Mucosa of descending colon (tissue), 3 donors: ENCODE measurements at regions not wholly inside any gene's neighbourhood (a gene's known extent, or its start where the extent isn't known, plus 50 kb on each side); places are given as distances from the start of the nearest gene placed in this dataset.

Experiments
- ATAC-seq: fragments of 200-7000 bp; cut with Tn5 transposase; one replicate; pipeline ENCODE4 v1.9.1; 2020; ENCODE audit warnings: mild to moderate bottlenecking, moderate library complexity
- DNase-seq, 3 donors: peaks; one replicate each; pipeline ENCODE4 v3.0.0-alpha.2; 2020
- H3K36me3 ChIP-seq: fragments of 200-600 bp; one replicate; pipeline ENCODE4 v1.8.0; 2021; ENCODE audit warnings: low read depth, mild to moderate bottlenecking
- H3K4me1 ChIP-seq: fragments of 200-600 bp; one replicate; pipeline ENCODE4 v1.8.0; 2021; ENCODE audit warnings: low read depth, mild to moderate bottlenecking
- H3K4me3 ChIP-seq: fragments of 200-600 bp; one replicate; pipeline ENCODE4 v1.8.0; 2021; ENCODE audit warnings: mild to moderate bottlenecking
- H3K9me3 ChIP-seq: fragments of 200-600 bp; one replicate; pipeline ENCODE4 v1.8.0; 2021; ENCODE audit warnings: mild to moderate bottlenecking
- CTCF ChIP-seq: fragments of 200-600 bp; IDR thresholded peaks from one replicate; pipeline ENCODE4 v1.8.0; 2022; ENCODE audit warnings: antibody characterized with exemption, mild to moderate bottlenecking
- intact Hi-C, 2 donors: fragments of 100-400 bp; cut with DNase I in 1 of 2; cut with micrococcal nuclease in 1 of 2; formaldehyde crosslinking; loops; one replicate each; pipeline versions ENCODE4 v1.11.0 to v1.11.1; 2022; cut with DNase I, micrococcal nuclease
- donor health status: DM: no; HTN: no; CAD: no; lungs with moderate emphysema.
- donor health status: DM: no; HTN: no; CAD: no.
- donor health status: DM: no; HTN: yes; CAD: no.

DNA sequence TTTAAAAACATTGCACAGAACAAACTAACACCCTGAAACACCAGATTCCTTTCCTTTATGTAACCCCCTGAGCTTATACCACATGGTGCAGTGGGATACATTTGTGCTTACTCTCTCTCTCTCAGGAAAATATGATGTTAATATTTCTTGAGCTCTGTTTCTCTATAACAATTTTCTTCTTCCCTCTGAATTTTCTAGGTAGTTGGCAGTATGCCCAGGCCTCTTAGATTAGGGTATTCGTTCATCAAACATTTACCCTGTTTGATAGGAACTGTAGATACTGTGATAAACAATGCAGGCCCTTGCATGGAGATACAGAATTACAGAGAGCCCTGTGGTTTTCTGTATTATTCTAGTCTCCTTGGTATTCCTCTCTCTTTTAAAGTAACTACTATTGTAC is 567.8 kb downstream of the IPMK start:
- no peak for ATAC-seq
- peak in 1 of 3 donors; percentile 2 for DNase-seq

DNA sequence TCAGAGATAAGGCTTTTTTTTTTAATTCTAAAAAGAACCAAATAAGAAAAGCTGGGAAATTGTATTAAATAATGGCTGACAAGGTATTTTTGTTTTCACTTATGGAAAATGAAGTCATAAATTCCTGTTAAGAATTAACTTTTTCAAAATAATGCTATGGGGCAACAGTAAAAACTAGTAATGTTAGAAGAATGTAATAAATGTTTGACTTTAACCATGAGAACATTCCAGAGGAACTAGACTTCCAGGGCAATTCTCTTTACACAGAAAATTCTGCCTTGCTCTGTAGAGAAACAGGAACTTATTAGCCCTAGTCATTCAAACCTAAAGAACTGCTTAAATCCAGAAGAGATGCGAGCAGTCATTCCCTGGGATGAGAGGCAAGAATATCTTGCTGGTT is 571.1 kb downstream of the IPMK start:
- DNase-seq = no peak
- ATAC-seq = no peak
- no peak for TF ChIP-seq CTCF
- Histone ChIP-seq H3K4me1 (no peaks in the 10 kb centered on the region), H3K9me3 (no peaks in the 10 kb centered on the region), H3K36me3 (no peaks in the 10 kb centered on the region), H3K4me3 (no peak overlapping the region)
- intact Hi-C loops = no loop called here

More for the DNA sequence above, 567.8 kb downstream of the IPMK start:
- Histone ChIP-seq H3K4me1 (no peaks in the 10 kb centered on the region), H3K4me3 (no peak overlapping the region), H3K9me3 (no peaks in the 10 kb centered on the region), H3K36me3 (no peaks in the 10 kb centered on the region)
- no peak for TF ChIP-seq CTCF
- intact Hi-C loops = no loop called here

- ATAC-seq (no peak), DNase-seq (no peak)
- H3K9me3 ChIP-seq = no peaks in the 10 kb centered on the region
- no peaks in the 10 kb centered on the region for H3K4me1 ChIP-seq
- H3K36me3 ChIP-seq = no peaks in the 10 kb centered on the region
- H3K4me3 ChIP-seq = no peak overlapping the region
- TF ChIP-seq CTCF = no peak
- intact Hi-C loops = no loop called here
Measured at GRCh38 chr10:57694956-57695608, 572.6 kb downstream of the IPMK start.

- H3K36me3 ChIP-seq = no peaks in the 10 kb centered on the region
- intact Hi-C loops = no loop called here
- no peak for DNase-seq
- no peaks in the 10 kb centered on the region for H3K4me1 ChIP-seq
- no peak for TF ChIP-seq CTCF
- ATAC-seq = no peak
- H3K4me3 ChIP-seq = no peak overlapping the region
- H3K9me3 ChIP-seq = no peaks in the 10 kb centered on the region
Measured at GRCh38 chr10:57692255-57692980, 575.3 kb downstream of the IPMK start.

- TF ChIP-seq CTCF = no peak
- no peaks in the 10 kb centered on the region for H3K36me3 ChIP-seq
- intact Hi-C loops = no loop called here
- no peaks in the 10 kb centered on the region for H3K4me1 ChIP-seq
- no peak for ATAC-seq
- DNase-seq = no peak
- no peak overlapping the region for H3K4me3 ChIP-seq
- no peaks in the 10 kb centered on the region for H3K9me3 ChIP-seq
Measured at GRCh38 chr10:57689596-57690297, 577.9 kb downstream of the IPMK start.
